Adrenal gland (tissue), 5 donors: ENCODE measurements at regions not wholly inside any gene's neighbourhood (a gene's known extent, or its start where the extent isn't known, plus 50 kb on each side); places are given as distances from the start of the nearest gene placed in this dataset.

Experiments
- CTCF ChIP-seq, 6 experiments: fragments of 450-650 bp in 4 of 6; fragments of 200-600 bp in 2 of 6; sonication (generic) in 1 of 6; IDR thresholded peaks; 1 replicate in 5 of 6; 2 replicates in 1 of 6; pipeline versions ENCODE4 v1.5.1 to v1.8.0; 2016 to 2021; ENCODE audit warnings: antibody characterized with exemption in 6 of 6, mild to moderate bottlenecking in 2 of 6, moderate library complexity in 1 of 6
- POLR2A ChIP-seq, 2 donors: fragments of 450-650 bp; IDR thresholded peaks; one replicate each; pipeline ENCODE4 v1.6.1; 2017; ENCODE audit warnings: antibody characterized with exemption in 2 of 2, mild to moderate bottlenecking in 2 of 2, moderate library complexity in 1 of 2
- donor health status: DM: no; HTN: no; CAD: no.

- TF ChIP-seq CTCF (IDR thresholded peaks at IDR 0.05) (no peak), POLR2A (IDR thresholded peaks at IDR 0.05) (no peak)
Measured at GRCh38 chr11:76275446-76275845, 69.1 kb upstream of the WNT11 start.
